Breast epithelium (tissue), 4 donors: ENCODE measurements at regions not wholly inside any gene's neighbourhood (a gene's known extent, or its start where the extent isn't known, plus 50 kb on each side); places are given as distances from the start of the nearest gene placed in this dataset.

ENCODE experiments used
- DNase-seq, 2 donors: peaks; one replicate each; pipeline ENCODE4 v3.0.0-alpha.2; 2019; ENCODE audit warnings: low spot score in 2 of 2
- H3K27ac ChIP-seq, 2 donors: fragments of 200-600 bp; sonication (generic) in 1 of 2; one replicate each; pipeline ENCODE4 v1.5.1; 2016 to 2019; ENCODE audit warnings: mild to moderate bottlenecking in 1 of 2
- H3K27me3 ChIP-seq, 2 donors: fragments of 200-600 bp; sonication (generic) in 1 of 2; one replicate each; pipeline versions ENCODE4 v1.5.1 to v1.6.0; 2017 to 2019; ENCODE audit warnings: control low read depth in 1 of 2, mild to moderate bottlenecking in 1 of 2
- H3K36me3 ChIP-seq: fragments of 200-600 bp; one replicate; pipeline ENCODE4 v1.5.1; 2019
- H3K4me1 ChIP-seq, 2 donors: fragments of 200-600 bp; sonication (generic); one replicate each; pipeline ENCODE4 v1.5.1; 2016 to 2019; ENCODE audit warnings: control low read depth in 1 of 2
- H3K4me3 ChIP-seq, 3 donors: fragments of 200-600 bp; sonication (generic); 1 replicate in 2 of 3; 2 replicates in 1 of 3; pipeline ENCODE4 v1.5.1; 2016 to 2019; ENCODE audit warnings: mild to moderate bottlenecking in 3 of 3, moderate library complexity in 2 of 3
- H3K9me3 ChIP-seq, 2 donors: fragments of 200-600 bp; sonication (generic) in 1 of 2; one replicate each; pipeline ENCODE4 v1.5.1; 2016 to 2019; ENCODE audit warnings: control low read depth in 1 of 2
- CTCF ChIP-seq, 3 donors: fragments of 450-650 bp; IDR thresholded peaks; one replicate each; pipeline ENCODE4 v1.5.1; 2016 to 2017; ENCODE audit warnings: antibody characterized with exemption in 3 of 3, mild to moderate bottlenecking in 3 of 3, moderate library complexity in 3 of 3
- POLR2A ChIP-seq: fragments of 450-650 bp; IDR thresholded peaks from one replicate; pipeline ENCODE4 v1.6.1; 2016; ENCODE audit warnings: antibody characterized with exemption, mild to moderate bottlenecking, moderate library complexity
- POLR2AphosphoS5 ChIP-seq, 3 donors: sonication (generic); formaldehyde crosslinking; IDR thresholded peaks; one replicate each; pipeline ENCODE4 v1.6.1; 2017; ENCODE audit warnings: antibody characterized with exemption in 3 of 3
- intact Hi-C: fragments of 100-400 bp; cut with DNase I; formaldehyde crosslinking; loops from one replicate; pipeline ENCODE4 v1.15.1; 2023; ENCODE audit warnings: low total_unique reads

GRCh38 chr10:54854843-54855242 is 53.8 kb upstream of the PCDH15 start:
- TF ChIP-seq POLR2A (no peak), CTCF (IDR thresholded peaks at IDR 0.05) (no peak), POLR2AphosphoS5 (IDR thresholded peaks at IDR 0.05) (no peak)
- intact Hi-C loops: no loop called here

GRCh38 chr10:54854389-54854788 is 53.4 kb upstream of the PCDH15 start:
- no peak for DNase-seq
- no peak for TF ChIP-seq CTCF (IDR thresholded peaks at IDR 0.05)
- no peak for TF ChIP-seq POLR2AphosphoS5 (IDR thresholded peaks at IDR 0.05)
- TF ChIP-seq POLR2A: no peak
- no peaks in the 10 kb centered on the region for H3K4me1 ChIP-seq
- no peak overlapping the region for H3K27ac ChIP-seq
- H3K36me3 ChIP-seq: no peaks in the 10 kb centered on the region
- intact Hi-C loops: no loop called here
- H3K9me3 ChIP-seq: peaks cover 0 to 6% of the 10 kb centered on the region in 2 donors
- H3K4me3 ChIP-seq: no peak overlapping the region
- no peaks in the 10 kb centered on the region for H3K27me3 ChIP-seq

More at GRCh38 chr10:54854843-54855242, 53.8 kb upstream of the PCDH15 start:
- Histone ChIP-seq H3K4me3 (no peak overlapping the region), H3K27ac (no peak overlapping the region), H3K27me3 (no peaks in the 10 kb centered on the region), H3K36me3 (no peaks in the 10 kb centered on the region), H3K4me1 (no peaks in the 10 kb centered on the region), H3K9me3 (peaks cover 0 to 6% of the 10 kb centered on the region in 2 donors)
- DNase-seq: no peak

GRCh38 chr10:54853883-54854282 is 52.9 kb upstream of the PCDH15 start:
- intact Hi-C loops: no loop called here
- Histone ChIP-seq H3K9me3 (peaks cover 0 to 6% of the 10 kb centered on the region in 2 donors), H3K27me3 (no peaks in the 10 kb centered on the region), H3K36me3 (no peaks in the 10 kb centered on the region), H3K4me3 (no peak overlapping the region), H3K4me1 (no peaks in the 10 kb centered on the region), H3K27ac (no peak overlapping the region)
- DNase-seq: no peak
- TF ChIP-seq POLR2AphosphoS5 (IDR thresholded peaks at IDR 0.05) (no peak), POLR2A (no peak)
